ENCODE measurements at regions not wholly inside any gene's neighbourhood (a gene's known extent, or its start where the extent isn't known, plus 50 kb on each side); places are given as distances from the start of the nearest gene placed in this dataset.

DNA sequence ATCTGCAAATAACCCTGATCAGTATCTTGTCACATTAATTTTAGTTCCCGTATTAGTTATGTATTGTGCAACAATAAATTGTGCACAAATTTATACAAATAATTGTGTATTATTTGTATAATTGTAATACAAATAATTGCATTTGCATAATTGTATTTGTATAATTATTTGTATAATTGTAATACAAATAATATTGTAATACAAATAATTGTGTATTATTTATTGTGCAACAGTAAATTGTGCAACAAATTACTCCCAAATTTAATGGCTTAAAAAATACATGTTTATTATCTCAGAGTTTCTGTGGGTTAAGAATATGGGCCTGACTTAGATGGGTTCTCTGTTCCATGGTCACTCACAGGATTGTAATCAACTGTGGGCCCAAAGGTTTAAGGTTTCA, 86.2 kb upstream of the SAMSN1 start:
- SMC1A ChIA-PET (ENCODE audit: uncharacterized antibody, unreplicated experiment): no interaction called here
- DNase-seq (ENCODE audit: low read depth, low spot score) (no peak), ATAC-seq (no peak), FAIRE-seq (no peak)
- Histone ChIP-seq H3K4me2 (ENCODE audit: control insufficient read depth, insufficient read depth) (no peak overlapping the region), H3K79me2 (ENCODE audit: control insufficient read depth, insufficient read depth, low read length) (no peaks in the 10 kb centered on the region), H4K20me1 (ENCODE audit: control insufficient read depth, insufficient read depth) (no peaks in the 10 kb centered on the region), H3K4me3 (no peak overlapping the region), H3K9me3 (replicated peaks; ENCODE audit: control insufficient read depth, insufficient read depth, low read length) (no peaks in the 10 kb centered on the region; the same call in 2 of the 3 replicates), H3K36me3 (ENCODE audit: control insufficient read depth in 2 of 2, insufficient read depth in 2 of 2, low read length in 1 of 2) (no peaks in the 10 kb centered on the region), H3K27me3 (replicated peaks in 1 of 2; ENCODE audit: control insufficient read depth in 2 of 2, insufficient read depth in 2 of 2, low read length in 1 of 2) (no peaks in the 10 kb centered on the region), H3K9ac (ENCODE audit: control insufficient read depth, insufficient read depth, low read length) (no peak overlapping the region), H3K4me1 (ENCODE audit: control insufficient read depth, insufficient read depth, low read length) (no peaks in the 10 kb centered on the region), H2AFZ (ENCODE audit: control insufficient read depth, low read depth, low read length) (no peak overlapping the region), H3K27ac (ENCODE audit: control insufficient read depth, insufficient read depth) (no peak overlapping the region)
- POLR2A ChIA-PET: no interaction called here
- no TSS peak for BruUV-seq (replicated peaks)
- CTCF ChIA-PET: no interaction called here
- in situ Hi-C loops (cut with MboI): no loop called here
- WGBS (ENCODE audit: insufficient coverage, insufficient replicate concordance, low lambda C conversion rate, missing lambda C conversion rate): 100% methylated on average over 1 of the region's 1 CpG
- RAD21 ChIA-PET (ENCODE audit: unreplicated experiment): no interaction called here
- TF ChIP-seq TBL1XR1 (IDR thresholded peaks at IDR 0.05; ENCODE audit: low read depth, low read length) (no peak), HDGF (IDR thresholded peaks at IDR 0.05) (no peak), PAX8 (IDR thresholded peaks at IDR 0.05) (no peak)
- TF ChIP-seq, protein P1, sequence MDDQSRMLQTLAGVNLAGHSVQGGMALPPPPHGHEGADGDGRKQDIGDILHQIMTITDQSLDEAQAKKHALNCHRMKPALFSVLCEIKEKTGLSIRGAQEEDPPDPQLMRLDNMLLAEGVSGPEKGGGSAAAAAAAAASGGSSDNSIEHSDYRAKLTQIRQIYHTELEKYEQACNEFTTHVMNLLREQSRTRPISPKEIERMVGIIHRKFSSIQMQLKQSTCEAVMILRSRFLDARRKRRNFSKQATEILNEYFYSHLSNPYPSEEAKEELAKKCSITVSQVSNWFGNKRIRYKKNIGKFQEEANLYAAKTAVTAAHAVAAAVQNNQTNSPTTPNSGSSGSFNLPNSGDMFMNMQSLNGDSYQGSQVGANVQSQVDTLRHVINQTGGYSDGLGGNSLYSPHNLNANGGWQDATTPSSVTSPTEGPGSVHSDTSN (IDR thresholded peaks at IDR 0.05; ENCODE audit: insufficient replicate concordance, low read depth, low read length): no peak
- intact Hi-C loops (cut with micrococcal nuclease; ENCODE audit: unreplicated experiment): no loop called here

DNA sequence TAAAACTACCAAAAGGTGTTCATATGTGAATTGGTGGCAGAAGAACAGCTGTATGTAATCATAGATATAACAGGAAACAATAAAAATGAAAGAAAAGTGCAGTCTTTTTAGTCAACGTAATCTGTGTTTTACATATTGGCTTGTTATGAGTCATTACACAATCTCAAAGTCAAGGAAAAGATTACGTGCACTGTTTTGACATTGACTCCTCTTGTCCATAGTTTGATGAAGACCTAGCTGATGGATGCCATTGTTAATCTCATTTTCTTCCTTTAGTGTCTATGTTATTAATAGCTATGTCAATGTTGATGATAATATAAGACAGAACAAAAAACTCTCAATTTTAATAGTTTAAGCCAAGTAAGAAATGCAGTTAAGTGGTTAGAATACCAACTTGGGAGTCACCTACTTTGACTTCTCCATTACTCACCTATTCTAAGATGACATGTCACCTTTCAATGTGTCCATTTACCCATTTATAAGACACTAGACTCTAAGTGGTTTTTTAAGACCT, 84.5 kb upstream of the SAMSN1 start:
- Histone ChIP-seq H3K4me2 (ENCODE audit: control insufficient read depth, insufficient read depth) (no peak overlapping the region), H3K79me2 (ENCODE audit: control insufficient read depth, insufficient read depth, low read length) (no peaks in the 10 kb centered on the region), H2AFZ (ENCODE audit: control insufficient read depth, low read depth, low read length) (no peak overlapping the region), H3K36me3 (ENCODE audit: control insufficient read depth in 2 of 2, insufficient read depth in 2 of 2, low read length in 1 of 2) (no peaks in the 10 kb centered on the region), H4K20me1 (ENCODE audit: control insufficient read depth, insufficient read depth) (no peaks in the 10 kb centered on the region), H3K9me3 (replicated peaks; ENCODE audit: control insufficient read depth, insufficient read depth, low read length) (no peaks in the 10 kb centered on the region; the same call in 2 of the 3 replicates), H3K4me1 (ENCODE audit: control insufficient read depth, insufficient read depth, low read length) (no peaks in the 10 kb centered on the region), H3K4me3 (no peak overlapping the region), H3K9ac (ENCODE audit: control insufficient read depth, insufficient read depth, low read length) (no peak overlapping the region), H3K27me3 (replicated peaks in 1 of 2; ENCODE audit: control insufficient read depth in 2 of 2, insufficient read depth in 2 of 2, low read length in 1 of 2) (no peaks in the 10 kb centered on the region), H3K27ac (ENCODE audit: control insufficient read depth, insufficient read depth) (no peak overlapping the region)
- 19% methylated on average over 2 of the region's 2 CpGs for WGBS (ENCODE audit: insufficient coverage, insufficient replicate concordance, low lambda C conversion rate, missing lambda C conversion rate)
- ChIA-PET CTCF (interaction anchor here (1.1 to 1.5 kb wide), 3 partner anchors 13 to 143 kb away, joined by 3 to 4 read pairs (median 3); no protein-coding TSS in a partner anchor), RAD21 (ENCODE audit: unreplicated experiment) (interaction anchor here (1.0 kb wide), 1 partner anchor 13 kb away, joined by 3 read pairs; no protein-coding TSS in a partner anchor), POLR2A (no interaction called here), SMC1A (ENCODE audit: uncharacterized antibody, unreplicated experiment) (interaction anchor here (1.0 to 3.6 kb wide), 9 partner anchors 9 to 247 kb away, joined by 3 to 14 read pairs (median 3); no protein-coding TSS in a partner anchor)
- intact Hi-C loops (cut with micrococcal nuclease; ENCODE audit: unreplicated experiment): no loop called here
- no peak for DNase-seq (ENCODE audit: low read depth, low spot score)
- FAIRE-seq: no peak
- ATAC-seq: peak; percentile 82
- BruUV-seq (replicated peaks): no TSS peak
- in situ Hi-C loops (cut with MboI): no loop called here
- TF ChIP-seq NBN (IDR thresholded peaks at IDR 0.05) (0 out of 2 replicates have a peak, but pooled peaks have one; percentile 20), NFXL1 (IDR thresholded peaks at IDR 0.05; ENCODE audit: borderline replicate concordance) (no peak), ATF7 (IDR thresholded peaks at IDR 0.05; ENCODE audit: low read depth) (peak; percentile 85), CREM (IDR thresholded peaks at IDR 0.05; ENCODE audit: low read depth) (0 out of 2 replicates have a peak, but pooled peaks have one; percentile 16), SPI1 (IDR thresholded peaks at IDR 0.05; ENCODE audit: borderline replicate concordance, insufficient read depth, low read depth, low read length) (no peak), STAT1 (conservative IDR thresholded peaks at IDR 0.05) (no peak), NFYA (IDR thresholded peaks at IDR 0.05; ENCODE audit: borderline replicate concordance, low read depth, low read length) (no peak), JUNB (IDR thresholded peaks at IDR 0.05) (peak; percentile 78)
- TF ChIP-seq, protein P2, sequence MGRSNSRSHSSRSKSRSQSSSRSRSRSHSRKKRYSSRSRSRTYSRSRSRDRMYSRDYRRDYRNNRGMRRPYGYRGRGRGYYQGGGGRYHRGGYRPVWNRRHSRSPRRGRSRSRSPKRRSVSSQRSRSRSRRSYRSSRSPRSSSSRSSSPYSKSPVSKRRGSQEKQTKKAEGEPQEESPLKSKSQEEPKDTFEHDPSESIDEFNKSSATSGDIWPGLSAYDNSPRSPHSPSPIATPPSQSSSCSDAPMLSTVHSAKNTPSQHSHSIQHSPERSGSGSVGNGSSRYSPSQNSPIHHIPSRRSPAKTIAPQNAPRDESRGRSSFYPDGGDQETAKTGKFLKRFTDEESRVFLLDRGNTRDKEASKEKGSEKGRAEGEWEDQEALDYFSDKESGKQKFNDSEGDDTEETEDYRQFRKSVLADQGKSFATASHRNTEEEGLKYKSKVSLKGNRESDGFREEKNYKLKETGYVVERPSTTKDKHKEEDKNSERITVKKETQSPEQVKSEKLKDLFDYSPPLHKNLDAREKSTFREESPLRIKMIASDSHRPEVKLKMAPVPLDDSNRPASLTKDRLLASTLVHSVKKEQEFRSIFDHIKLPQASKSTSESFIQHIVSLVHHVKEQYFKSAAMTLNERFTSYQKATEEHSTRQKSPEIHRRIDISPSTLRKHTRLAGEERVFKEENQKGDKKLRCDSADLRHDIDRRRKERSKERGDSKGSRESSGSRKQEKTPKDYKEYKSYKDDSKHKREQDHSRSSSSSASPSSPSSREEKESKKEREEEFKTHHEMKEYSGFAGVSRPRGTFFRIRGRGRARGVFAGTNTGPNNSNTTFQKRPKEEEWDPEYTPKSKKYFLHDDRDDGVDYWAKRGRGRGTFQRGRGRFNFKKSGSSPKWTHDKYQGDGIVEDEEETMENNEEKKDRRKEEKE (IDR thresholded peaks at IDR 0.05): no peak
- TF ChIP-seq, protein P3, sequence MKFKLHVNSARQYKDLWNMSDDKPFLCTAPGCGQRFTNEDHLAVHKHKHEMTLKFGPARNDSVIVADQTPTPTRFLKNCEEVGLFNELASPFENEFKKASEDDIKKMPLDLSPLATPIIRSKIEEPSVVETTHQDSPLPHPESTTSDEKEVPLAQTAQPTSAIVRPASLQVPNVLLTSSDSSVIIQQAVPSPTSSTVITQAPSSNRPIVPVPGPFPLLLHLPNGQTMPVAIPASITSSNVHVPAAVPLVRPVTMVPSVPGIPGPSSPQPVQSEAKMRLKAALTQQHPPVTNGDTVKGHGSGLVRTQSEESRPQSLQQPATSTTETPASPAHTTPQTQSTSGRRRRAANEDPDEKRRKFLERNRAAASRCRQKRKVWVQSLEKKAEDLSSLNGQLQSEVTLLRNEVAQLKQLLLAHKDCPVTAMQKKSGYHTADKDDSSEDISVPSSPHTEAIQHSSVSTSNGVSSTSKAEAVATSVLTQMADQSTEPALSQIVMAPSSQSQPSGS (IDR thresholded peaks at IDR 0.05; ENCODE audit: low read length): peak; percentile 18; the same call in 1 of the 2 replicates
